H1 (cell line): ENCODE measurements at regions not wholly inside any gene's neighbourhood (a gene's known extent, or its start where the extent isn't known, plus 50 kb on each side); places are given as distances from the start of the nearest gene placed in this dataset.

ENCODE experiments used
- CTCF ChIA-PET: fragments of 300-600 bp; sonication (Branson Sonifier 250); formaldehyde crosslinking; loops from one replicate; lab custom pipeline; 2021; ENCODE audit not compliant: partially characterized antibody; lab: Charles Lee
- POLR2A ChIA-PET: fragments of 300-600 bp; sonication (Branson Sonifier 250); formaldehyde crosslinking; loops from one replicate; lab custom pipeline; 2021; ENCODE audit warnings: inconsistent platforms; ENCODE audit not compliant: partially characterized antibody; lab: Charles Lee
- DNase-seq, 2 experiments: peaks; one replicate each; pipeline versions ENCODE4 v3.0.0 to v3.0.0-alpha.2; 2010 to 2022; ENCODE audit warnings: low spot score in 2 of 2, low read depth in 1 of 2, mixed read lengths in 1 of 2
- FAIRE-seq: peaks from 2 replicates; lab custom pipeline; 2011; peaks lifted over from hg19 to GRCh38; lab: Jason Lieb, UNC
- H2AFZ ChIP-seq: 2 replicates; pipeline ENCODE4 v1.8.1; 2012; ENCODE audit warnings: low read length, inconsistent platforms
- H2AK5ac ChIP-seq: 2 replicates; pipeline ENCODE4 v1.6.1; 2013; ENCODE audit warnings: low read depth, low read length
- H2BK120ac ChIP-seq: replicated peaks from 2 replicates; pipeline ENCODE3; 2013; ENCODE audit warnings: low read depth, low read length, inconsistent platforms
- H2BK12ac ChIP-seq: 2 replicates; pipeline ENCODE4 v1.6.1; 2013; ENCODE audit warnings: low read depth, low read length
- H2BK15ac ChIP-seq: 2 replicates; pipeline ENCODE4 v1.6.1; 2013; ENCODE audit warnings: low read length
- H2BK20ac ChIP-seq: 2 replicates; pipeline ENCODE4 v1.6.1; 2013; ENCODE audit warnings: low read length
- H2BK5ac ChIP-seq: 2 replicates; pipeline ENCODE4 v1.6.1; 2013; ENCODE audit warnings: low read depth, low read length
- H3K14ac ChIP-seq: 2 replicates; pipeline ENCODE4 v1.6.1; 2013; ENCODE audit warnings: inconsistent platforms; ENCODE audit not compliant: insufficient read length
- H3K18ac ChIP-seq: 2 replicates; pipeline ENCODE4 v1.6.1; 2013; ENCODE audit warnings: low read length; ENCODE audit errors: extremely low read depth
- H3K23ac ChIP-seq: 2 replicates; pipeline ENCODE4 v1.6.1; 2013; ENCODE audit warnings: inconsistent platforms; ENCODE audit not compliant: insufficient read length
- H3K23me2 ChIP-seq: 2 replicates; pipeline ENCODE4 v1.6.1; 2013; ENCODE audit warnings: low read depth, low read length
- H3K27ac ChIP-seq: 2 replicates; pipeline ENCODE4 v1.6.1; 2011; ENCODE audit warnings: low read depth, low read length, inconsistent platforms
- H3K27me3 ChIP-seq, 4 experiments: replicated peaks in 1 of 4; 1 replicate in 1 of 4; 2 replicates in 3 of 4; pipeline versions ENCODE4 v1.6.1 to v1.8.1; 2011 to 2013; ENCODE audit warnings: low read length in 3 of 4, mild to moderate bottlenecking in 3 of 4, inconsistent platforms in 2 of 4, mixed read lengths in 2 of 4, moderate library complexity in 1 of 4; ENCODE audit not compliant: control insufficient read depth in 3 of 4, insufficient read depth in 3 of 4; ENCODE audit errors: extremely low read depth in 1 of 4
- H3K36me3 ChIP-seq, 4 experiments: 2 replicates each; pipeline versions ENCODE4 v1.6.1 to v1.8.1; 2011 to 2013; ENCODE audit warnings: mild to moderate bottlenecking in 4 of 4, low read length in 3 of 4, moderate library complexity in 2 of 4, control low read depth in 1 of 4, inconsistent platforms in 1 of 4; ENCODE audit not compliant: insufficient read depth in 4 of 4, control insufficient read depth in 2 of 4
- H3K4ac ChIP-seq: replicated peaks from 2 replicates; pipeline ENCODE3; 2013; ENCODE audit warnings: low read length, low read depth, mixed read lengths, inconsistent platforms; ENCODE audit not compliant: insufficient read length
- H3K4me1 ChIP-seq, 4 experiments: replicated peaks in 1 of 4; 1 replicate in 1 of 4; 2 replicates in 3 of 4; pipeline versions ENCODE4 v1.6.1 to v1.8.1; 2011 to 2013; ENCODE audit warnings: low read length in 3 of 4, inconsistent platforms in 2 of 4, mixed read lengths in 1 of 4; ENCODE audit not compliant: insufficient read depth in 4 of 4, control insufficient read depth in 3 of 4
- H3K4me2 ChIP-seq, 2 experiments: 2 replicates each; pipeline versions ENCODE4 v1.6.1 to v1.8.1; 2011 to 2013; ENCODE audit warnings: low read depth in 2 of 2, low read length in 2 of 2, control low read depth in 1 of 2, inconsistent platforms in 1 of 2, mild to moderate bottlenecking in 1 of 2; ENCODE audit not compliant: insufficient read depth in 1 of 2
- H3K4me3 ChIP-seq, 4 experiments: fragments of 200-600, 300-600 bp in 1 of 4; sonication (generic), shearing (Covaris generic), sonication (Bioruptor Twin) in 1 of 4; 2 replicates each; pipeline versions ENCODE4 v1.5.1 to v1.8.1; 2011 to 2016; ENCODE audit warnings: low read length in 4 of 4, low read depth in 3 of 4, control low read depth in 2 of 4, inconsistent platforms in 2 of 4, mild to moderate bottlenecking in 2 of 4, mixed read lengths in 1 of 4, moderate library complexity in 1 of 4; ENCODE audit not compliant: insufficient read depth in 2 of 4; ENCODE audit errors: extremely low read depth in 1 of 4
- H3K56ac ChIP-seq: replicated peaks from 2 replicates; pipeline ENCODE3; 2013; ENCODE audit warnings: low read depth, mild to moderate bottlenecking, mixed read lengths, low read length, inconsistent platforms; ENCODE audit not compliant: insufficient read length
- H3K79me1 ChIP-seq: 2 replicates; pipeline ENCODE4 v1.6.1; 2013; ENCODE audit warnings: low read depth, low read length, control low read depth
- H3K79me2 ChIP-seq, 2 experiments: 2 replicates each; pipeline versions ENCODE4 v1.6.1 to v1.8.1; 2012 to 2013; ENCODE audit warnings: low read length in 2 of 2, mild to moderate bottlenecking in 2 of 2, inconsistent platforms in 1 of 2; ENCODE audit not compliant: insufficient read depth in 2 of 2, control insufficient read depth in 1 of 2
- H3K9ac ChIP-seq, 4 experiments: replicated peaks in 1 of 4; 1 replicate in 1 of 4; 2 replicates in 3 of 4; pipeline versions ENCODE4 v1.6.1 to v1.8.1; 2011 to 2013; ENCODE audit warnings: low read depth in 3 of 4, low read length in 3 of 4, control low read depth in 2 of 4, mild to moderate bottlenecking in 2 of 4, moderate library complexity in 2 of 4, inconsistent platforms in 1 of 4; ENCODE audit errors: extremely low read depth in 1 of 4
- H3K9me3 ChIP-seq, 2 experiments: 2 replicates each; pipeline versions ENCODE4 v1.6.1 to v1.8.1; 2012 to 2013; ENCODE audit warnings: mild to moderate bottlenecking in 2 of 2, moderate library complexity in 2 of 2, control low read depth in 1 of 2, inconsistent platforms in 1 of 2, low read depth in 1 of 2, low read length in 1 of 2, mixed read lengths in 1 of 2; ENCODE audit not compliant: insufficient read depth in 2 of 2
- H4K20me1 ChIP-seq, 2 experiments: replicated peaks in 1 of 2; 2 replicates each; pipeline versions ENCODE3 to v1.8.1; 2011 to 2013; ENCODE audit warnings: inconsistent platforms in 2 of 2, low read length in 2 of 2, mild to moderate bottlenecking in 1 of 2; ENCODE audit not compliant: insufficient read depth in 2 of 2, control insufficient read depth in 1 of 2
- H4K5ac ChIP-seq: 2 replicates; pipeline ENCODE4 v1.6.1; 2013; ENCODE audit warnings: low read length, low read depth, mixed read lengths, inconsistent platforms; ENCODE audit not compliant: insufficient read length
- H4K8ac ChIP-seq: 2 replicates; pipeline ENCODE4 v1.8.0; 2013; ENCODE audit warnings: mild to moderate bottlenecking, moderate library complexity, low read length, inconsistent platforms; ENCODE audit not compliant: insufficient read depth; ENCODE audit errors: extremely low read depth
- H4K91ac ChIP-seq: replicated peaks from 2 replicates; pipeline ENCODE3; 2013; ENCODE audit warnings: low read length, mixed read lengths, inconsistent platforms; ENCODE audit not compliant: insufficient read length
- KDM5A ChIP-seq: fragments of 200-600 bp; IDR thresholded peaks from 2 replicates; pipeline ENCODE4 v1.7.1; 2012; ENCODE audit warnings: mild to moderate bottlenecking, low read length, inconsistent platforms, mixed read lengths
- whole genome bisulfite sequencing, 2 experiments: shearing (Covaris generic) in 1 of 2; methylation state at CpG; one replicate each; pipeline versions ENCODE4 v1.1.6 to v1.1.7; 2013 to 2015; ENCODE audit warnings: low lambda C conversion rate in 2 of 2, mixed read lengths in 2 of 2, inconsistent platforms in 1 of 2, low coverage in 1 of 2, missing lambda C conversion rate in 1 of 2; ENCODE audit not compliant: insufficient replicate concordance in 2 of 2, insufficient coverage in 1 of 2, insufficient read length in 1 of 2; ENCODE audit errors: extremely low coverage in 1 of 2, missing lambda C conversion rate in 1 of 2; 5-methylcytosine and 5-hydroxymethylcytosine counted together

DNA sequence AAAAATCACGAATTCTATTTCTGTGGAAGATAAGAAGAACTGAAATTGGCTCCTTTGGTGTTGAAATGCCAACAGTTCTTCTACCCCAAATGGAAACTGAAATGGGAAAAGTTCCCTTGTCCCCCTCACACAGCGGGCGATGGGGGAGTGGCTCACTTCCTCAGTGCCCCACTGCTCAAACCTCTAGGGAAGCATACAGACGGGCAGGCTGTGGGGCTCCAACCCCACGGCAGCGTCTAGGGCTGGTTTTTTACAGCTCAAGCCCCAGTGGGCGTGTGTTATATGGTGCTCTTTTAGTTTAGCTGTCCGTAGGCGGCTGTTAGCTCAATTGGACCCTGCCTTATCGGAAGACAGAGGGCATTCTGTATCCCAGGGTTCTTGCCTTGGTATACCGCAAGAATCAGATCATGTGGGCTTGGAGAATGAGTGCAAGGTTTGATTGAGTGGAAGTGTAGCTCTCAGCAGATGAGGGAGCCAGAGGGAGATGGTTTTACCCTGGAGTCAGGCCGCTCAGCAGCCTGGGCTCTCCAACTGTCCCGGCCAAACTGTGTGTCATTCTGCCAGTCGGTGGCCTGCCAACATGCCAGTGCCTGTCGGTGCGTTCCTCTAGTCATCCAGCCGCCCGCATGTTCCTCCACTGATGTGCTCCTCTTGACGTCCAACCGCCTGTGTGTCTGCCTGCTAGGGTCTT is 166.3 kb upstream of the ZNF608 start:
- Histone ChIP-seq H3K9ac (no peak overlapping the region), H2BK5ac (no peak overlapping the region), H3K18ac (0 out of 2 replicates have a peak overlapping the region, but pooled peaks have one; percentile 51), H4K91ac (peak overlapping the region; percentile 40), H3K4me1 (no peaks in the 10 kb centered on the region; a peak in 1 of 7 replicates), H3K23me2 (no peaks in the 10 kb centered on the region), H3K36me3 (no peaks in the 10 kb centered on the region), H2BK20ac (no peak overlapping the region), H2BK12ac (peak overlapping the region; percentile 35; the same call in 1 of the 2 replicates), H2AK5ac (no peak overlapping the region), H3K4me2 (no peak overlapping the region), H3K23ac (no peak overlapping the region), H2BK120ac (no peak overlapping the region), H2AFZ (no peak overlapping the region), H3K4ac (no peak overlapping the region), H3K9me3 (no peaks in the 10 kb centered on the region), H3K79me1 (no peaks in the 10 kb centered on the region), H2BK15ac (peak overlapping the region; percentile 23; the same call in 1 of the 2 replicates), H4K8ac (no peak overlapping the region), H3K4me3 (no peak overlapping the region), H4K5ac (no peak overlapping the region), H3K27ac (no peak overlapping the region), H3K79me2 (no peaks in the 10 kb centered on the region), H3K56ac (no peak overlapping the region), H3K27me3 (peaks cover 0 to 3% (median 1%) of the 10 kb centered on the region in 4 experiments; a peak in 1 of 7 replicates), H3K14ac (no peak overlapping the region), H4K20me1 (no peaks in the 10 kb centered on the region)
- FAIRE-seq (no peak), DNase-seq (no peak)
- CTCF ChIA-PET = interaction anchor here (0.7 kb wide), 1 partner anchor 227 kb away, joined by 3 read pairs; no protein-coding TSS in a partner anchor
- 89% methylated on average over 20 of the region's 20 CpGs; no CpG with 5 or more reads in 1 of the 2 experiments for WGBS, 2 experiments
- POLR2A ChIA-PET = no interaction called here
- no peak for TF ChIP-seq KDM5A
